Embryonic facial prominence (tissue), 1 donor: ENCODE measurements at regions not wholly inside any gene's neighbourhood (a gene's known extent, or its start where the extent isn't known, plus 50 kb on each side); places are given as distances from the start of the nearest gene placed in this dataset.

ENCODE experiments used
- DNase-seq: peaks from one replicate; pipeline ENCODE4 v3.0.0-alpha.2; 2016; ENCODE audit errors: extremely low spot score

GRCh38 chr14:32003585-32003984 is 73.5 kb upstream of the ARHGAP5 start:
- DNase-seq, result no peak

GRCh38 chr14:32004300-32004699 is 72.8 kb upstream of the ARHGAP5 start:
- no peak for DNase-seq

GRCh38 chr14:32005628-32006027 is 71.5 kb upstream of the ARHGAP5 start:
- no peak for DNase-seq

- DNase-seq, result no peak
Measured at GRCh38 chr14:32006263-32007110, 70.6 kb upstream of the ARHGAP5 start.

- no peak for DNase-seq
Measured at GRCh38 chr14:32007755-32008362, 69.2 kb upstream of the ARHGAP5 start.

DNA sequence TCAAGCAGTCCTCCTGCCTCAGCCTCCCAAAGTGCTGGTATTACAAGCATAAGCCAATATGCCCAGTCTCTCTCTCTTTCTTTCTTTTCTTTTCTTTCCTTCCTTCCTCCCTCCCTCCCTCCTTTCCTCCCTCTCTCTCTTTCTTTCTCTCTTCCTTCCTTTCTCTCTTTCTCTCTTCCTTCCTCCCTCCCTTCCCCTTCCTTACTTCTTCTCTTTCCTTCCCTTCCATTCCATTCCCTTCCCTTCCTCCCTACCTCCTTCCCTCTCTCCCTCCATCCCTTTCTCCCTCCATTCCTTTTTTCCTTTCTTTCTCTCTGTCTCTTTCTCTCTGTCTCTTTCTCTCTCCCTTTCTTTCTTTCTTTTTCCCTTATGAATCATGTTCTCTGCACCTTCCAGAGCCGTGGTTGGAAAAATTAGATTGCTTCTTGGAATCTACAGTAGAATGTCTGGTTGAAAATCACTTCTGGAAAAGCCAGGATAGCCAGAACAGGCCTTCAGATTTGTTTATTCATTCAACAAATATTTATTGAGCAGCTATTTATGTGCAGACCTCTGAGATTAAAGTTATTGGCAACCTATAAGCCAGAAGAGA is 68.4 kb upstream of the ARHGAP5 start:
- DNase-seq, result no peak

GRCh38 chr14:32009221-32009975 is 67.7 kb upstream of the ARHGAP5 start:
- no peak for DNase-seq

GRCh38 chr14:32009976-32010581 is 67.0 kb upstream of the ARHGAP5 start:
- no peak for DNase-seq

- no peak for DNase-seq
Measured at GRCh38 chr14:32010604-32011125, 66.4 kb upstream of the ARHGAP5 start.

DNA sequence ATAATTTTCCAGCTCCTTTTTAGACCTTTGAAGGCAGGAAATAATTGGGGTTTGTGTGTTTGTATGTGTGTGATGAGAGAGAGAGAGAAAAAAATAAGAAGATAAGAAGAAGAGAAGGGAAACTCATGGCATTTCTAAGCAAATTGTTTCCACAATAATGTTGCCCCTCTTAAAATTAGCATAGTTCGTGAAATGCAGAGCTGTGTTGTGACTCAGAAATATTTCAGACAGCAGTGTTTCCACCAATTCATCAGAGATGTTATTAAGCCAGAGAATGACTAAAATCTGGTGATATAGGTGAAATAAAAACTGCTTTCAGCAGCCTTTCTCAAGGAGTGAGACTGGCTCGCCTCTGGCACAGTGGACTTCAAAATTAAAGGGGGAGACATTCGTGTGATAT is 65.9 kb upstream of the ARHGAP5 start:
- no peak for DNase-seq

- no peak for DNase-seq
Measured at GRCh38 chr14:32012062-32012461, 65.0 kb upstream of the ARHGAP5 start.

- DNase-seq, result no peak
Measured at GRCh38 chr14:32012571-32012970, 64.5 kb upstream of the ARHGAP5 start.

DNA sequence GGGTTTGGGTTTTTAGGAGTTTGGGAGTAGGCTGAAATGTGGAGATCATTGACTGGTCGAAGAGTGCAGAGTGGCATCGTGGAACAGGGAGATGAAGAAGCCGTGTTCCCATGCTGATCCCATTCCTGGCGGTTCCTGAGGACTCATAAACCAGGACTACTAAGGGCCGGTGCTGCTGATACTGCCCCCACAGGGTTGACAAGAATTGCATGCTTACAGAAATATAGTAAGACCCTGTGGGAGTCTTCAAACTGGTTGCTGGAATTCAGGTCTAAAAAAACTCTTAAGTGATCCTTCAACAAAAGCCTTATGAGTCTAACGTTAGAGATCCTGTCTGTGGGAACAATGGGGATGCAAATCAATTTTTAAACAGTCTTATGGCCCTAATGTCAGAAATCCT is 64.0 kb upstream of the ARHGAP5 start:
- no peak for DNase-seq

- DNase-seq, result no peak
Measured at GRCh38 chr14:32014057-32014456, 63.0 kb upstream of the ARHGAP5 start.

GRCh38 chr14:32014498-32014897 is 62.6 kb upstream of the ARHGAP5 start:
- DNase-seq, result no peak

DNA sequence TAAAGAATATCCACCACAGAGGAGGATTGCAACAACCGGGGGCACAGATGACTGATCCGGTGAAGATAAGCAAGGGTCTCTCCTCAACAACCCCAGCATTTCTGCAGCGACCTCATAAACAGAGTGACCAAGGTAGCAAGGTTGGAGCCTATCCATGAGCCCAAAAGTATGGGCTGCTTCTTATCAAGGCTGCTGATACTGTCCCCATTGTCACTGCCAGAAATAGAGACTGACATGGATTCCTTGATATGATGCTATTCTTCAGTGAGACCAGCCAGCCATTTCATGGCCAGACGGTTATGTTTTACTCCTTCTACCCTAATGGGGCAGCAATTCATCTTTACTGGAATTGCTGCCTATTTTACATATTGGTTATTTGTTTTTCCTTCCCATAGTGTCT is 61.9 kb upstream of the ARHGAP5 start:
- DNase-seq, result no peak

DNA sequence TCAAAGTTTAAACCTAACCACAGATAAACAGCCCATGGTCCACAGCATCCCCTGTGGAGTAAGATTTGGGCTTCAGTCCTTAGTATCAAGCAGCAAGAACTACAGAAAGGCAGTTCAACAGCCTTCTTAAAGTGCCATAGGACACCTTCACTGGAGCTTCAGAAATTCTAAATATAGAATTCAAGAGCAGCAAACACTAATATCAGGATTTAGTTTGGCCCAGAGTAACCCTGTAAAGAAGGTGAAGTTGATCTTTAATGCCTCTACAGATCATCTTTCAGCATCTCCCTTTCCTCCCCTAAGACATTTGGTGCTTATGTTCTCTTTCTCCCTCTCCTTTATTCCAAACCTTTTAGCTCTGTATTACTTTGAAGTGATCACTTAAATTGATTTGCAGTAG is 59.5 kb upstream of the ARHGAP5 start:
- no peak for DNase-seq

DNA sequence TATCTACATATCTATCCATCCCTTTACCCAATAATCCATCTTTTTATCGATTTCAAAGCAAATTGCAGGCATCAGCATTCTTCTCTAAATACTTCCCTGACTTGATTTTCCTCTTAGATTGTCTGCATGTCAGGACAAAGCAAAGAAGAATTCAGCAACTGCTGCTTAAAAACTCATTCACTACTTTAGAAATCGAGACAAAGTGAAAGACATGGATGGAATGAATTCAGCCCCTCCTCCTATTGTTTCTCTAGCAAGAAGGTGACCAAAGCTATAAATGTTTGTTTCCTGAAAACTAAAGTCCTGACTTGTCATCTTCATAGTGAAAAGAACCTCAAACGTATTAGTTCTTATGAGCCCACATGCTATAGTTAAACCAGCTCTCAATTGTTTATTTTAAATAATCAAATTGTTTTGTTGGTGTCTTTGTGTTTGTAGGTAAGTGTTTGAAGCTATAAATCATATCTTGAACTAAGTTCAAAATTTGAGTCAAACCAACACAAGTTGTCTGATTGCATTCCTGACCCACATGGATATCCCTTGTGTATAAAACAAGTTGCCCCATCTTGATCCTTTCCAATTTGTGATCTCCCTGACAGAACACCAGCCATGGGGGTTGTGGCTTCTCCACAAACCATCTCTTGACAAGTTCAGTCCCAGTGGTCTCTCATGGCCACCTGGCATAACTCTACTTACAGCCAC is 58.6 kb upstream of the ARHGAP5 start:
- no peak for DNase-seq

GRCh38 chr14:32019276-32019675 is 57.8 kb upstream of the ARHGAP5 start:
- DNase-seq, result no peak

- DNase-seq, result no peak
Measured at GRCh38 chr14:32020882-32021281, 56.2 kb upstream of the ARHGAP5 start.

DNA sequence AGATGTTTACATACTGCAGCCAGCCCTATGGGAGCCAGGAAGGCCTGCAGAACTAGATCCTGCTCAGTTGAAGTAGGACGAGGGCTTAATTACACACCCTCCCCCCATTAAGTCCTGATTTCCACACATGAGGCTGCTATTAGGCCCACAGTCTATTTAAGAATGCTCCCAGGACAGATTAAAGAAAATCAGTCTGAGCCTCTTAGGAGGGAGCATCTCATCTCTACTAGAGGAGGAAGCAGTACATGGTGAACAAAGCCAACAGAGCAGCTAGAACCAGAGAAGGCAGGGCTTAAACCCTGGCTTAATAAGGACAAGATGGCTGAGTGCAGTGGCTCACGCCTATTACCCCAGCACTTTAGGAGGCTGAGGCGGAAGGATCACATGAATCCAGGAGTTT is 55.8 kb upstream of the ARHGAP5 start:
- DNase-seq, result no peak
